ENCODE measurements at regions not wholly inside any gene's neighbourhood (a gene's known extent, or its start where the extent isn't known, plus 50 kb on each side); places are given as distances from the start of the nearest gene placed in this dataset.
"Not testable (repeated sequence)": the region's sequence is repeated elsewhere in the genome, so short reads cannot be mapped to it uniquely, and the experiment has no call there.

DNA sequence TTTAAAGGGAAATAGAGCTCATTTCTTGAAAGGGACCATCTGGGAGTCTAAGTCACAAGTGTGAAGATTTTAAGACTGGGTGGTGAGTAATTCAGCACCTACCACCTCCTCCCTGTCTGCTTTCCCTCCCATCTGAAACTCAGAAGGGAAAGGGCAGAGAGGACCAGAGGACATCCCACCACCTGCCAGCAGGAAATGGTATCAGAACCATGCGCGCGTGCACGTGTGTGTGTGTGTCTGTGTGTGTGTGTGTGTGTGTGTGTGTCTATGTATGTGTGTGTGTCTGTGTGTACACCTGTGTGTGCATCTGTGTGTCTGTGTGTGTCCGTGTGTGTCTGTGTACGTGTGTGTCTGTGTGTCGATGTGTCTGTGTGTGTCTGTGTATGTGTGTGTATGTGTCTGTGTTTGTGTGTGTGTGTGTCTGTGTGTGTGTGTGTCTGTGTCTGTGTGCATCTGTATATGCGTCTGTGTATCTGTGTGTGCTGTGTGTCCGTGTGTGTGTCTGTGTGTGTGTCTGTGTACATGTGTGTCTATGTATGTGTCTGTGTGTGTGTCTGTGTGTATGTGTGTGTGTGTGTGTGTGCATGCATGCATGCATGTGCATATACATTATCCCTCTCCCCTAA, 76.8 kb downstream of the ZFP36L2 start:
- no peak for DNase-seq (ENCODE audit: low read depth)
- H3K4me3 ChIP-seq (ENCODE audit: control insufficient read depth, low read depth, low read length) = no peak overlapping the region
- TF ChIP-seq, protein P1, sequence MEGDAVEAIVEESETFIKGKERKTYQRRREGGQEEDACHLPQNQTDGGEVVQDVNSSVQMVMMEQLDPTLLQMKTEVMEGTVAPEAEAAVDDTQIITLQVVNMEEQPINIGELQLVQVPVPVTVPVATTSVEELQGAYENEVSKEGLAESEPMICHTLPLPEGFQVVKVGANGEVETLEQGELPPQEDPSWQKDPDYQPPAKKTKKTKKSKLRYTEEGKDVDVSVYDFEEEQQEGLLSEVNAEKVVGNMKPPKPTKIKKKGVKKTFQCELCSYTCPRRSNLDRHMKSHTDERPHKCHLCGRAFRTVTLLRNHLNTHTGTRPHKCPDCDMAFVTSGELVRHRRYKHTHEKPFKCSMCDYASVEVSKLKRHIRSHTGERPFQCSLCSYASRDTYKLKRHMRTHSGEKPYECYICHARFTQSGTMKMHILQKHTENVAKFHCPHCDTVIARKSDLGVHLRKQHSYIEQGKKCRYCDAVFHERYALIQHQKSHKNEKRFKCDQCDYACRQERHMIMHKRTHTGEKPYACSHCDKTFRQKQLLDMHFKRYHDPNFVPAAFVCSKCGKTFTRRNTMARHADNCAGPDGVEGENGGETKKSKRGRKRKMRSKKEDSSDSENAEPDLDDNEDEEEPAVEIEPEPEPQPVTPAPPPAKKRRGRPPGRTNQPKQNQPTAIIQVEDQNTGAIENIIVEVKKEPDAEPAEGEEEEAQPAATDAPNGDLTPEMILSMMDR (conservative IDR thresholded peaks at IDR 0.05; ENCODE audit: control insufficient read depth, insufficient read depth, low read depth, low read length) = no peak

DNA sequence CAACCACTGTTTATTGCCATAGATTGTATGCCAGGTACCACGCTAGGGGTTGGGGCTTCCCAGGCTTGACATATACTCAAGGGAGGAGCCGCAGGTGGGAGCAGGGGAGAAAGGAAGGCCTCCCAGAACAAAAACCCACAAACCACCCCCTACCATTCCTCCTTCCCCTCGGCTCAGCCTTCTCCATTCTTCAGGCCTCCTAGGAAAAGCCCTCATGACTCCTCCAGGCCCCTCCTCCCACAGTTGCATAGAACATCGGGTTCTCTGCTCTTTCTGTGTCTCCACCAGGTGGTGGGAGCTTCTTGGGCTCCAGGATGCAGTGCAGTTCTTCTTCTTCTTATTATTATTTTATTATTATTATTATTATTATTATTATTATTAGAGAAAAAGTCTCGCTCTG, 80.3 kb downstream of the ZFP36L2 start:
- H3K4me3 ChIP-seq (ENCODE audit: control insufficient read depth, low read depth, low read length) = no peak overlapping the region
- DNase-seq (ENCODE audit: low read depth) = no peak
- TF ChIP-seq, protein P1 (conservative IDR thresholded peaks at IDR 0.05; ENCODE audit: control insufficient read depth, insufficient read depth, low read depth, low read length) = no peak

DNA sequence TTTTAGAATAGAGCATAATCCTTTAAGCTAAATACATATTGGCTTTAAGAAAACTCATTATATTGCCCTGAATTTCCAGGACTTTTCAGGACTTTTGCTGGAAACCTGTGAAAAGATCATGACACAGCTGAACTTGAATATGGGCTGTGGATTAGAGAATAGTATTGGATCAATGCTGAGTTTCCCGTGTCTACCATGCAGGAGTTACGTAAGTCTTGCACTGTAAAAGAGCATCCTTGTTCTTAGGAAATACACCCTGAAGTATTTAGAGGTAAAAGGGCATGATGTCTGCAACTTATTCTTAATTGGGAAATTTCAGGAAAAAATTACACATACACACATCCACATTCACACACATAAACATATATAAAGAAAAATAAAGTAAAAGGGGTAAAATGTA, 82.1 kb downstream of the ZFP36L2 start:
- DNase-seq (ENCODE audit: low read depth) = peak; percentile 57
- no peak overlapping the region for H3K4me3 ChIP-seq (ENCODE audit: control insufficient read depth, low read depth, low read length)
- TF ChIP-seq, protein P1 (conservative IDR thresholded peaks at IDR 0.05; ENCODE audit: control insufficient read depth, insufficient read depth, low read depth, low read length) = no peak

- no peak overlapping the region for H3K4me3 ChIP-seq (ENCODE audit: control insufficient read depth, low read depth, low read length)
Measured at GRCh38 chr2:43143756-43144155, 82.7 kb downstream of the ZFP36L2 start.

DNA sequence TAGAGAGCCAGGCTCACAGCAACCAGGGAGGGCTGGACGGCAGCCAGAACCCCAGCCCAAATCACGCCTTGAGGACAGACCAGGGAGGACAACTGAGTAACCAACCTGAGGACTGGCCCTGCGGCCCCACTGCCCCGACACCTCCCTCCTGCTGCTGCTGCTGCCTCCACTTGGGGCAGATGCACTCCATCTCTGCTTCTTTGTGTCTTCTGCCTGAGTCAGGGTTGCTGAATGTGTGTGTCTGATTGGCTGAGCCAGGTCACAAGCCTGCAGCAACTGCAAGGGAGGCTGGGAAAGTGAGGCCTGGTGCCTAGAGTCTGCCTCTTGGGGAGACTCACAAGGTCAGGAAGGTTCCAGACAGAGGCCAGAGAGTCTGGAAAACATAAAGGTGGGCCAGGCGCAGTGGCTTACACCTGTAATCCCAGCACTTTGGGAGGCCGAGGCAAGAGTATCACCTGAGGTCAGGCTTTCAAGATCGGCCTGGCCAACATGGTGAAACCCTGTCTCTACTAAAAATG, 83.4 kb downstream of the ZFP36L2 start:
- H3K4me3 ChIP-seq (ENCODE audit: control insufficient read depth, low read depth, low read length) = no peak overlapping the region
- TF ChIP-seq, protein P1 (conservative IDR thresholded peaks at IDR 0.05; ENCODE audit: control insufficient read depth, insufficient read depth, low read depth, low read length) = no peak

More at GRCh38 chr2:43143756-43144155, 82.7 kb downstream of the ZFP36L2 start:
- TF ChIP-seq, protein P1 (conservative IDR thresholded peaks at IDR 0.05; ENCODE audit: control insufficient read depth, insufficient read depth, low read depth, low read length) = no peak
- DNase-seq (ENCODE audit: low read depth) = no peak

GRCh38 chr2:43141636-43142151, 84.7 kb downstream of the ZFP36L2 start:
- DNase-seq (ENCODE audit: low read depth) = not testable (repeated sequence)

More for the DNA sequence above, 83.4 kb downstream of the ZFP36L2 start:
- DNase-seq (ENCODE audit: low read depth) = peak; percentile 38

DNA sequence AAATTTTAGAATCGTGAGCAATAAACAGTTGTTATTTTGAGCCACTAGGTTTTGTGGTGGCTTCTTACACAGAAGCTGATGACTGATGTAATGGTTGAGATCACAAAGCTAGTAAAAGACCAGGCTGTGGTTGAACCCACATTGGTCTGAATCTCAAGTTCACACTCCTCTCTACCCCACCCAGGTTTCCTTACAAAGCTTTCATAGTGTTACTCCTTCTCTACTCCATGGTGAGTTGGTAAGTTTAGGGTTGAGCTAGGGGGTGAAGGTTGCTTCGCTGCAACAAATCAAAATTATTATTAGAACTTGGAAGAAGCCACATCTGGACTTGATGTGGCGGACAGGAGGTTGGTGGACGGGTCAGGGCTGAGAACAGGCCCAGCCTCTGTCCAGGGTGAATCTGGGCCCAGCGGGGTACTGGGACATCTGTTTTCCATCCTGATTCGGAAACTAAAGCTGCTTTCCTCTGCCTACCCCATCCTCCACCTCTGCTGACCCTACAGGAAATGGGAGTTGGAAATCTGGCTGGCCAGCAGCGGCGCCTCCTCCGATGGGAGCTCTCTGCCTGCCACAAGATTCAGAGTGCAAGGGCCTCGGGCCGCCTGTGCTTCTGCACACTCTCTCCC, 86.3 kb downstream of the ZFP36L2 start:
- TF ChIP-seq, protein P1 (conservative IDR thresholded peaks at IDR 0.05; ENCODE audit: control insufficient read depth, insufficient read depth, low read depth, low read length) = no peak
- peak; percentile 66 for DNase-seq (ENCODE audit: low read depth)

More at GRCh38 chr2:43141636-43142151, 84.7 kb downstream of the ZFP36L2 start:
- H3K4me3 ChIP-seq (ENCODE audit: control insufficient read depth, low read depth, low read length) = not testable (repeated sequence)

More for the DNA sequence above, 86.3 kb downstream of the ZFP36L2 start:
- no peak overlapping the region for H3K4me3 ChIP-seq (ENCODE audit: control insufficient read depth, low read depth, low read length)

Measured in fibroblast of mammary gland (primary cell).